Breast epithelium (tissue), 3 donors: ENCODE measurements at regions not wholly inside any gene's neighbourhood (a gene's known extent, or its start where the extent isn't known, plus 50 kb on each side); places are given as distances from the start of the nearest gene placed in this dataset.

Experiments
- POLR2A ChIP-seq: fragments of 450-650 bp; IDR thresholded peaks from one replicate; pipeline ENCODE4 v1.6.1; 2016; ENCODE audit warnings: antibody characterized with exemption, mild to moderate bottlenecking, moderate library complexity
- POLR2AphosphoS5 ChIP-seq, 3 donors: sonication (generic); formaldehyde crosslinking; IDR thresholded peaks; one replicate each; pipeline ENCODE4 v1.6.1; 2017; ENCODE audit warnings: antibody characterized with exemption in 3 of 3

GRCh38 chr17:72363089-72363610, 242.3 kb downstream of the SOX9 start:
- no peak for TF ChIP-seq POLR2A
- no peak for TF ChIP-seq POLR2AphosphoS5 (IDR thresholded peaks at IDR 0.05)
